H1 (cell line): ENCODE measurements at regions not wholly inside any gene's neighbourhood (a gene's known extent, or its start where the extent isn't known, plus 50 kb on each side); places are given as distances from the start of the nearest gene placed in this dataset.

ENCODE experiments used
- CTCF ChIA-PET: fragments of 300-600 bp; sonication (Branson Sonifier 250); formaldehyde crosslinking; loops from one replicate; lab custom pipeline; 2021; ENCODE audit not compliant: partially characterized antibody; lab: Charles Lee
- POLR2A ChIA-PET: fragments of 300-600 bp; sonication (Branson Sonifier 250); formaldehyde crosslinking; loops from one replicate; lab custom pipeline; 2021; ENCODE audit warnings: inconsistent platforms; ENCODE audit not compliant: partially characterized antibody; lab: Charles Lee
- DNase-seq, 2 experiments: peaks; one replicate each; pipeline versions ENCODE4 v3.0.0 to v3.0.0-alpha.2; 2010 to 2022; ENCODE audit warnings: low spot score in 2 of 2, low read depth in 1 of 2, mixed read lengths in 1 of 2
- FAIRE-seq: peaks from 2 replicates; lab custom pipeline; 2011; peaks lifted over from hg19 to GRCh38; lab: Jason Lieb, UNC
- H2AFZ ChIP-seq: 2 replicates; pipeline ENCODE4 v1.8.1; 2012; ENCODE audit warnings: low read length, inconsistent platforms
- H2AK5ac ChIP-seq: 2 replicates; pipeline ENCODE4 v1.6.1; 2013; ENCODE audit warnings: low read depth, low read length
- H2BK120ac ChIP-seq: replicated peaks from 2 replicates; pipeline ENCODE3; 2013; ENCODE audit warnings: low read depth, low read length, inconsistent platforms
- H2BK12ac ChIP-seq: 2 replicates; pipeline ENCODE4 v1.6.1; 2013; ENCODE audit warnings: low read depth, low read length
- H2BK15ac ChIP-seq: 2 replicates; pipeline ENCODE4 v1.6.1; 2013; ENCODE audit warnings: low read length
- H2BK20ac ChIP-seq: 2 replicates; pipeline ENCODE4 v1.6.1; 2013; ENCODE audit warnings: low read length
- H2BK5ac ChIP-seq: 2 replicates; pipeline ENCODE4 v1.6.1; 2013; ENCODE audit warnings: low read depth, low read length
- H3K14ac ChIP-seq: 2 replicates; pipeline ENCODE4 v1.6.1; 2013; ENCODE audit warnings: inconsistent platforms; ENCODE audit not compliant: insufficient read length
- H3K18ac ChIP-seq: 2 replicates; pipeline ENCODE4 v1.6.1; 2013; ENCODE audit warnings: low read length; ENCODE audit errors: extremely low read depth
- H3K23ac ChIP-seq: 2 replicates; pipeline ENCODE4 v1.6.1; 2013; ENCODE audit warnings: inconsistent platforms; ENCODE audit not compliant: insufficient read length
- H3K23me2 ChIP-seq: 2 replicates; pipeline ENCODE4 v1.6.1; 2013; ENCODE audit warnings: low read depth, low read length
- H3K27ac ChIP-seq: 2 replicates; pipeline ENCODE4 v1.6.1; 2011; ENCODE audit warnings: low read depth, low read length, inconsistent platforms
- H3K27me3 ChIP-seq, 4 experiments: replicated peaks in 1 of 4; 1 replicate in 1 of 4; 2 replicates in 3 of 4; pipeline versions ENCODE4 v1.6.1 to v1.8.1; 2011 to 2013; ENCODE audit warnings: low read length in 3 of 4, mild to moderate bottlenecking in 3 of 4, inconsistent platforms in 2 of 4, mixed read lengths in 2 of 4, moderate library complexity in 1 of 4; ENCODE audit not compliant: control insufficient read depth in 3 of 4, insufficient read depth in 3 of 4; ENCODE audit errors: extremely low read depth in 1 of 4
- H3K36me3 ChIP-seq, 4 experiments: 2 replicates each; pipeline versions ENCODE4 v1.6.1 to v1.8.1; 2011 to 2013; ENCODE audit warnings: mild to moderate bottlenecking in 4 of 4, low read length in 3 of 4, moderate library complexity in 2 of 4, control low read depth in 1 of 4, inconsistent platforms in 1 of 4; ENCODE audit not compliant: insufficient read depth in 4 of 4, control insufficient read depth in 2 of 4
- H3K4ac ChIP-seq: replicated peaks from 2 replicates; pipeline ENCODE3; 2013; ENCODE audit warnings: low read length, low read depth, mixed read lengths, inconsistent platforms; ENCODE audit not compliant: insufficient read length
- H3K4me1 ChIP-seq, 4 experiments: replicated peaks in 1 of 4; 1 replicate in 1 of 4; 2 replicates in 3 of 4; pipeline versions ENCODE4 v1.6.1 to v1.8.1; 2011 to 2013; ENCODE audit warnings: low read length in 3 of 4, inconsistent platforms in 2 of 4, mixed read lengths in 1 of 4; ENCODE audit not compliant: insufficient read depth in 4 of 4, control insufficient read depth in 3 of 4
- H3K4me2 ChIP-seq, 2 experiments: 2 replicates each; pipeline versions ENCODE4 v1.6.1 to v1.8.1; 2011 to 2013; ENCODE audit warnings: low read depth in 2 of 2, low read length in 2 of 2, control low read depth in 1 of 2, inconsistent platforms in 1 of 2, mild to moderate bottlenecking in 1 of 2; ENCODE audit not compliant: insufficient read depth in 1 of 2
- H3K4me3 ChIP-seq, 4 experiments: fragments of 200-600, 300-600 bp in 1 of 4; sonication (generic), shearing (Covaris generic), sonication (Bioruptor Twin) in 1 of 4; 2 replicates each; pipeline versions ENCODE4 v1.5.1 to v1.8.1; 2011 to 2016; ENCODE audit warnings: low read length in 4 of 4, low read depth in 3 of 4, control low read depth in 2 of 4, inconsistent platforms in 2 of 4, mild to moderate bottlenecking in 2 of 4, mixed read lengths in 1 of 4, moderate library complexity in 1 of 4; ENCODE audit not compliant: insufficient read depth in 2 of 4; ENCODE audit errors: extremely low read depth in 1 of 4
- H3K56ac ChIP-seq: replicated peaks from 2 replicates; pipeline ENCODE3; 2013; ENCODE audit warnings: low read depth, mild to moderate bottlenecking, mixed read lengths, low read length, inconsistent platforms; ENCODE audit not compliant: insufficient read length
- H3K79me1 ChIP-seq: 2 replicates; pipeline ENCODE4 v1.6.1; 2013; ENCODE audit warnings: low read depth, low read length, control low read depth
- H3K79me2 ChIP-seq, 2 experiments: 2 replicates each; pipeline versions ENCODE4 v1.6.1 to v1.8.1; 2012 to 2013; ENCODE audit warnings: low read length in 2 of 2, mild to moderate bottlenecking in 2 of 2, inconsistent platforms in 1 of 2; ENCODE audit not compliant: insufficient read depth in 2 of 2, control insufficient read depth in 1 of 2
- H3K9ac ChIP-seq, 4 experiments: replicated peaks in 1 of 4; 1 replicate in 1 of 4; 2 replicates in 3 of 4; pipeline versions ENCODE4 v1.6.1 to v1.8.1; 2011 to 2013; ENCODE audit warnings: low read depth in 3 of 4, low read length in 3 of 4, control low read depth in 2 of 4, mild to moderate bottlenecking in 2 of 4, moderate library complexity in 2 of 4, inconsistent platforms in 1 of 4; ENCODE audit errors: extremely low read depth in 1 of 4
- H3K9me3 ChIP-seq, 2 experiments: 2 replicates each; pipeline versions ENCODE4 v1.6.1 to v1.8.1; 2012 to 2013; ENCODE audit warnings: mild to moderate bottlenecking in 2 of 2, moderate library complexity in 2 of 2, control low read depth in 1 of 2, inconsistent platforms in 1 of 2, low read depth in 1 of 2, low read length in 1 of 2, mixed read lengths in 1 of 2; ENCODE audit not compliant: insufficient read depth in 2 of 2
- H4K20me1 ChIP-seq, 2 experiments: replicated peaks in 1 of 2; 2 replicates each; pipeline versions ENCODE3 to v1.8.1; 2011 to 2013; ENCODE audit warnings: inconsistent platforms in 2 of 2, low read length in 2 of 2, mild to moderate bottlenecking in 1 of 2; ENCODE audit not compliant: insufficient read depth in 2 of 2, control insufficient read depth in 1 of 2
- H4K5ac ChIP-seq: 2 replicates; pipeline ENCODE4 v1.6.1; 2013; ENCODE audit warnings: low read length, low read depth, mixed read lengths, inconsistent platforms; ENCODE audit not compliant: insufficient read length
- H4K8ac ChIP-seq: 2 replicates; pipeline ENCODE4 v1.8.0; 2013; ENCODE audit warnings: mild to moderate bottlenecking, moderate library complexity, low read length, inconsistent platforms; ENCODE audit not compliant: insufficient read depth; ENCODE audit errors: extremely low read depth
- H4K91ac ChIP-seq: replicated peaks from 2 replicates; pipeline ENCODE3; 2013; ENCODE audit warnings: low read length, mixed read lengths, inconsistent platforms; ENCODE audit not compliant: insufficient read length
- BACH1 ChIP-seq: IDR thresholded peaks from 2 replicates; pipeline ENCODE4 v1.6.1; 2012; ENCODE audit warnings: low read length, improper control_type of control experiment
- CHD1 ChIP-seq: IDR thresholded peaks from 2 replicates; pipeline ENCODE4 v1.6.1; 2012; ENCODE audit warnings: low read depth, low read length, improper control_type of control experiment
- CREB1 ChIP-seq: IDR thresholded peaks from 2 replicates; pipeline ENCODE4 v1.6.1; 2012; ENCODE audit warnings: inconsistent platforms
- CTBP2 ChIP-seq: IDR thresholded peaks from 2 replicates; pipeline ENCODE4 v1.7.0; 2011; ENCODE audit warnings: borderline replicate concordance, mild to moderate bottlenecking, moderate library complexity, mixed read lengths, low read length; ENCODE audit not compliant: insufficient read depth, insufficient read length
- CTCF ChIP-seq, 3 experiments: IDR thresholded peaks; 1 replicate in 2 of 3; 2 replicates in 1 of 3; pipeline versions ENCODE4 v1.5.1 to v1.6.1; 2011; ENCODE audit warnings: low read length in 3 of 3, mild to moderate bottlenecking in 3 of 3, inconsistent platforms in 2 of 3, low read depth in 1 of 3, moderate library complexity in 1 of 3; ENCODE audit not compliant: insufficient read depth in 1 of 3; ENCODE audit errors: control extremely low read depth in 1 of 3
- JUN ChIP-seq: IDR thresholded peaks from 2 replicates; pipeline ENCODE4 v1.6.1; 2011; ENCODE audit warnings: low read depth, mild to moderate bottlenecking, improper control_type of control experiment, low read length
- NANOG ChIP-seq: IDR thresholded peaks from 2 replicates; pipeline ENCODE4 v1.6.1; 2011; ENCODE audit warnings: low read length, low read depth, mild to moderate bottlenecking, inconsistent platforms; ENCODE audit not compliant: insufficient read depth, poor library complexity, severe bottlenecking
- RFX5 ChIP-seq: IDR thresholded peaks from 2 replicates; pipeline ENCODE4 v1.6.1; 2011; ENCODE audit warnings: low read depth, low read length, improper control_type of control experiment, borderline replicate concordance
- SAP30 ChIP-seq: fragments of 300-600 bp; sonication (generic); IDR thresholded peaks from 2 replicates; pipeline ENCODE4 v1.7.1; 2012; ENCODE audit warnings: low read length, moderate library complexity, mild to moderate bottlenecking, inconsistent platforms; ENCODE audit not compliant: insufficient read depth, insufficient replicate concordance
- SUZ12 ChIP-seq: fragments of 200-600 bp; sonication (generic); IDR thresholded peaks from 2 replicates; pipeline ENCODE4 v1.6.1; 2012; ENCODE audit warnings: mild to moderate bottlenecking, inconsistent platforms, low read length, moderate library complexity, mixed read lengths
- YY1 ChIP-seq: IDR thresholded peaks from 2 replicates; pipeline ENCODE4 v1.6.1; 2011; ENCODE audit warnings: low read depth, mild to moderate bottlenecking, low read length
- WGBS, 2 experiments: shearing (Covaris generic) in 1 of 2; methylation state at CpG; one replicate each; pipeline versions ENCODE4 v1.1.6 to v1.1.7; 2013 to 2015; ENCODE audit warnings: low lambda C conversion rate in 2 of 2, mixed read lengths in 2 of 2, inconsistent platforms in 1 of 2, low coverage in 1 of 2, missing lambda C conversion rate in 1 of 2; ENCODE audit not compliant: insufficient replicate concordance in 2 of 2, insufficient coverage in 1 of 2, insufficient read length in 1 of 2; ENCODE audit errors: extremely low coverage in 1 of 2, missing lambda C conversion rate in 1 of 2; 5-methylcytosine and 5-hydroxymethylcytosine counted together

- Histone ChIP-seq H3K9me3 (no peaks in the 10 kb centered on the region), H3K4me1 (no peaks in the 10 kb centered on the region), H3K27ac (no peak overlapping the region), H3K4ac (no peak overlapping the region), H3K79me1 (no peaks in the 10 kb centered on the region), H3K27me3 (no peaks in the 10 kb centered on the region), H4K91ac (no peak overlapping the region), H3K4me2 (no peak overlapping the region), H2BK5ac (no peak overlapping the region), H2BK20ac (no peak overlapping the region), H3K14ac (no peak overlapping the region), H3K23me2 (no peaks in the 10 kb centered on the region), H2BK12ac (no peak overlapping the region), H2AFZ (no peak overlapping the region), H3K79me2 (no peaks in the 10 kb centered on the region), H2AK5ac (no peak overlapping the region), H3K23ac (no peak overlapping the region), H4K8ac (no peak overlapping the region), H3K56ac (no peak overlapping the region), H3K9ac (no peak overlapping the region), H3K18ac (no peak overlapping the region), H4K20me1 (no peaks in the 10 kb centered on the region), H3K36me3 (no peaks in the 10 kb centered on the region), H2BK15ac (no peak overlapping the region), H4K5ac (no peak overlapping the region), H3K4me3 (no peak overlapping the region), H2BK120ac (no peak overlapping the region)
- ChIA-PET POLR2A (no interaction called here), CTCF (no interaction called here)
- FAIRE-seq (no peak), DNase-seq (no peak)
- WGBS, 2 experiments: 91% methylated on average over 2 of the region's 2 CpGs; no CpG with 5 or more reads in 1 of the 2 experiments
- TF ChIP-seq CHD1: no peak
- no peak for TF ChIP-seq BACH1
- no peak for TF ChIP-seq SAP30
- no peak for TF ChIP-seq YY1
- no peak for TF ChIP-seq SUZ12
- TF ChIP-seq NANOG: no peak
- no peak for TF ChIP-seq JUN
- TF ChIP-seq CTBP2: no peak
- TF ChIP-seq RFX5: no peak
- no peak for TF ChIP-seq CTCF (IDR thresholded peaks at IDR 0.05; ENCODE audit: control extremely low read depth in 1 of 3, insufficient read depth in 1 of 3, low read depth in 1 of 3, low read length in 3 of 3)
- TF ChIP-seq CREB1: no peak
These were observed 331.0 kb downstream of the CDH2 start for GRCh38 chr18:27845897-27846296.
